Natural killer cell (primary cell): ENCODE measurements at regions not wholly inside any gene's neighbourhood (a gene's known extent, or its start where the extent isn't known, plus 50 kb on each side); places are given as distances from the start of the nearest gene placed in this dataset.

Source experiments
- ATAC-seq, 3 donors: fragments of 150-1000 bp in 2 of 3; fragments of 200-7000 bp in 1 of 3; cut with Tn5 transposase; 1 replicate in 1 of 3; 2 replicates in 2 of 3; pipeline ENCODE4 v1.10.0; 2021; ENCODE audit warnings: mild to moderate bottlenecking in 2 of 3, moderate library complexity in 2 of 3
- DNase-seq, 2 donors: peaks; one replicate each; pipeline versions ENCODE4 v3.0.0 to v3.0.0-alpha.2; 2013 to 2021; ENCODE audit warnings: mixed read lengths in 1 of 2
- H3K27ac ChIP-seq: one replicate; pipeline ENCODE4 v1.5.1; 2013; ENCODE audit warnings: mild to moderate bottlenecking, low read length
- H3K27me3 ChIP-seq: one replicate; pipeline ENCODE4 v1.6.1; 2013; ENCODE audit warnings: low read length; ENCODE audit not compliant: control insufficient read depth, insufficient read depth
- H3K36me3 ChIP-seq: one replicate; pipeline ENCODE4 v1.6.1; 2013; ENCODE audit warnings: low read length; ENCODE audit not compliant: control insufficient read depth, insufficient read depth
- H3K4me1 ChIP-seq: one replicate; pipeline ENCODE4 v1.6.1; 2013; ENCODE audit warnings: low read length; ENCODE audit not compliant: control insufficient read depth, insufficient read depth
- H3K4me3 ChIP-seq: one replicate; pipeline ENCODE4 v1.5.1; 2013; ENCODE audit warnings: low read length
- H3K9me3 ChIP-seq: one replicate; pipeline ENCODE4 v1.6.1; 2013; ENCODE audit warnings: low read length; ENCODE audit not compliant: control insufficient read depth, insufficient read depth
- H3K27ac Mint-ChIP-seq, 2 donors: one replicate each; pipeline ENCODE4 v1.8.0; 2022; ENCODE audit warnings: mild to moderate bottlenecking in 2 of 2, mixed read lengths in 2 of 2, moderate library complexity in 1 of 2
- H3K27me3 Mint-ChIP-seq, 2 donors: one replicate each; pipeline ENCODE4 v1.8.0; 2022; ENCODE audit warnings: low read depth in 2 of 2, mixed read lengths in 2 of 2
- H3K36me3 Mint-ChIP-seq: one replicate; pipeline ENCODE4 v1.8.0; 2022; ENCODE audit warnings: mixed read lengths
- H3K4me1 Mint-ChIP-seq, 2 donors: one replicate each; pipeline ENCODE4 v1.8.0; 2022; ENCODE audit warnings: mixed read lengths in 2 of 2
- H3K4me3 Mint-ChIP-seq: one replicate; pipeline ENCODE4 v1.8.0; 2022; ENCODE audit warnings: mild to moderate bottlenecking, moderate library complexity, mixed read lengths
- H3K9me3 Mint-ChIP-seq, 2 donors: one replicate each; pipeline ENCODE4 v1.8.0; 2022; ENCODE audit warnings: mixed read lengths in 2 of 2
- CTCF ChIP-seq: fragments of 200-600 bp; IDR thresholded peaks from one replicate; pipeline ENCODE4 v1.8.0; 2022; ENCODE audit warnings: antibody characterized with exemption
- WGBS: methylation state at CpG from one replicate; pipeline ENCODE4 v1.1.7; 2013; ENCODE audit warnings: missing lambda C conversion rate; ENCODE audit not compliant: insufficient coverage; 5-methylcytosine and 5-hydroxymethylcytosine counted together
- intact Hi-C: fragments of 100-400 bp; cut with micrococcal nuclease; formaldehyde crosslinking; loops from one replicate; pipeline ENCODE4 v1.14.2; 2022

DNA sequence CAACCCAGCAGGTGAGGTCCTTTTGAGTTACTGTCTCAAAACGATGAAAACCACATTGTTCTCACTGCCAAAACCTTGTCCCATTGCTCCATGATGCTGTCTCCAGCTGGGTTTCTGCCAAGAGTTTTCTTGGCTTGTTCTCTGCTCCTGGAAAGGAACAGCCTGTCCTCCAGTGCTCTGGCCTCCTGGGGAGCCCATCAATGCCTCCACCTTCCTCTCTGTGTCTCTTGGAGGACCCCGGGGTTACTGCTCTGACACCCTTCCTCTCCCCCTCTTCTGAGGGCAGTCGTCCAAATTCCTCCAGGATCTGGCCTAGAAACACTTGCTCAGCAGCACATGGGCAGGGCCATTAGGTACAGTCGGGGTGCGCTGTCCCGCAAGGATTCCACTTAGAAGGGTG is 63.9 kb upstream of the RGMA start:
- H3K9me3 Mint-ChIP-seq = no peaks in the 10 kb centered on the region
- no peak for ATAC-seq
- 75% methylated on average over 6 of the region's 6 CpGs for WGBS
- H3K27ac Mint-ChIP-seq = peak overlapping the region in 1 of 2 donors; percentile 75
- Histone ChIP-seq H3K36me3 (no peaks in the 10 kb centered on the region), H3K9me3 (peaks cover 9% of the 10 kb centered on the region), H3K4me3 (no peak overlapping the region), H3K27ac (no peak overlapping the region), H3K4me1 (peaks cover 28% of the 10 kb centered on the region), H3K27me3 (peaks cover 6% of the 10 kb centered on the region)
- DNase-seq = no peak
- H3K4me3 Mint-ChIP-seq = peak overlapping the region; percentile 85
- intact Hi-C loops = loop anchor here (5.0 kb wide), 1 partner anchor 66 kb away; the partner anchor contains the start of gene RGMA
- no peak for TF ChIP-seq CTCF
- H3K36me3 Mint-ChIP-seq = no peaks in the 10 kb centered on the region
- peaks cover 28 to 34% of the 10 kb centered on the region in 2 donors for H3K4me1 Mint-ChIP-seq
- H3K27me3 Mint-ChIP-seq = peaks cover 24 to 56% of the 10 kb centered on the region in 2 donors

DNA sequence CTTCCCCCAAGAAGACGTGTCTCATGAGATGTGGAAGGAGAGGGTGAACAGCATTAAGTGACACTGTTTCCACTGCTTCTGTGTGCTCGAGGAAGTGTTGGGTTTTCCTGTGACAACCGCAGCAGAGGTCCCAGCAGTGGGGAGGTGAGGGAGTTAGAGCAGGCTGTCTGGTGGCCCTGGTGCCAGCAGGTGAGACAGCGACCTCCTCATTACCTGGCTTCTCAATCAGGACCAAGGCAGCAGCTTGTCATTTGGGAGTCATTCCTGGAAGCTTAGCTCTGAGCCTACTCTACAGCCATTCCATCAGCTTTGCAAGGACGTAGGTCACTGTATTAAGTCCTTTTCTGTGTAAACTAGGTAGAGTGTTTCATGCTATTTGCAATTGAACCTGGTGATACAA is 63.3 kb upstream of the RGMA start:
- H3K27ac ChIP-seq = no peak overlapping the region
- H3K4me3 ChIP-seq = no peak overlapping the region
- peaks cover 6% of the 10 kb centered on the region for H3K27me3 ChIP-seq
- peaks cover 28% of the 10 kb centered on the region for H3K4me1 ChIP-seq
- H3K4me3 Mint-ChIP-seq = peak overlapping the region; percentile 66
- ATAC-seq (peak; percentile 86 to 99 (median 92)), DNase-seq (peak; percentile 32 to 75)
- WGBS = 0% methylated on average over 5 of the region's 5 CpGs
- peaks cover 9% of the 10 kb centered on the region for H3K9me3 ChIP-seq
- H3K36me3 Mint-ChIP-seq = no peaks in the 10 kb centered on the region
- peaks cover 28 to 34% of the 10 kb centered on the region in 2 donors for H3K4me1 Mint-ChIP-seq
- no peaks in the 10 kb centered on the region for H3K9me3 Mint-ChIP-seq
- intact Hi-C loops = loop anchor here (5.0 kb wide), 1 partner anchor 65 kb away; the partner anchor contains the start of gene RGMA
- peak overlapping the region in 1 of 2 donors; percentile 72 for H3K27ac Mint-ChIP-seq
- TF ChIP-seq CTCF = no peak
- no peaks in the 10 kb centered on the region for H3K36me3 ChIP-seq
- peaks cover 24 to 59% of the 10 kb centered on the region in 2 donors for H3K27me3 Mint-ChIP-seq

DNA sequence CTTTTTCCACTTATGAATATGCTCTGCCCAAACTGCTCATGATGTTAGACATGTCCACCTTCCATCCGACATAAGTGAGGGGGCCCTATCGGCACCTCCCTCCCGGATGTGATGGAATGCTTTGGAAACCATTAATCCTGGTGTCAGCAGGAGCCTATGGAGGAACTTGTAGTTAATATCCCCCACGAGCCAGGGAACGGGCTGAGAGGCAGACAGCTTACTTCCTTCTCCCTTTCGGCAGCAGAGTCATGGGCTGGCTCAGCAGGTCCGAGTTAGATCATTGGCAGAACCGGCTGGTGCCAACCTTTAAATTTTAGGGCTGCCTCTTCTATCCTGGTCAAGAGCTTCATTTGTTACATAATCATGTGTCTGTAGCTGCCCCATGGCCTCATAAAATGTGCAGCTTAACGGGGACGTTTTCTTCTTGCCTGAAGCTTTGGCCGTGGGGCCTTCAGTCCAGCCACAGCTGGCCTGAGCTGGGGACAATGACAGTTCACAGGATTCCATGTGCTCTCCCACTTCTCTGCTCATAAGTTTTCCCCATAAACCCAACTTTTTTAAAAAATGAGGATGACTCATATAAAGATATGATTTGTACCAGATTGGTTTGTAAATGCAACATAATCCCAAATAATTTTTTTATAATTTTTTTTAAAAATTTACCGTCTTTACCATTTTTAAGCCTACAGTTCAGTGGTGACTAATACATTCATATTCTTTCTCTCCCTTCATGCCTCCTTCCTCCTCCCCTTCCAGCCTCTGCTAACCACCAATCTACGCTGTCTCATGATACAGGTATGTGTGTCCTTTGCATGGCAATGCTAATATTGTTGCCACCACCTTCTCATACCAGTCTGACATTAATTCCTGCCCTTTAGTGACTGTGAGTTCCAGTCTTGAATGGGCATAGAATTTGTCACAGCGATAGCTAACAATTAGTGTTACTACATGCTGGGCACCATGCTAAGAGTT is 62.2 kb upstream of the RGMA start:
- 51% methylated on average over 14 of the region's 14 CpGs for WGBS

More for the DNA sequence above, 62.2 kb upstream of the RGMA start:
- TF ChIP-seq CTCF = no peak
- no peak for DNase-seq
- H3K4me3 Mint-ChIP-seq = peak overlapping the region; percentile 66
- H3K27ac Mint-ChIP-seq = no peak overlapping the region
- no peaks in the 10 kb centered on the region for H3K36me3 ChIP-seq
- no peaks in the 10 kb centered on the region for H3K36me3 Mint-ChIP-seq
- H3K4me3 ChIP-seq = no peak overlapping the region
- H3K27me3 Mint-ChIP-seq = peaks cover 24 to 59% of the 10 kb centered on the region in 2 donors
- intact Hi-C loops = loop anchor here (5.0 kb wide), 1 partner anchor 64 kb away; the partner anchor contains the start of gene RGMA
- H3K4me1 Mint-ChIP-seq = peaks cover 28 to 34% of the 10 kb centered on the region in 2 donors
- peaks cover 28% of the 10 kb centered on the region for H3K4me1 ChIP-seq
- ATAC-seq = no peak
- H3K9me3 ChIP-seq = peaks cover 9% of the 10 kb centered on the region
- no peak overlapping the region for H3K27ac ChIP-seq
- H3K27me3 ChIP-seq = peaks cover 6% of the 10 kb centered on the region
- H3K9me3 Mint-ChIP-seq = no peaks in the 10 kb centered on the region
